ENCODE measurements at regions not wholly inside any gene's neighbourhood (a gene's known extent, or its start where the extent isn't known, plus 50 kb on each side); places are given as distances from the start of the nearest gene placed in this dataset.
"Not testable (repeated sequence)": the region's sequence is repeated elsewhere in the genome, so short reads cannot be mapped to it uniquely, and the experiment has no call there.

DNA sequence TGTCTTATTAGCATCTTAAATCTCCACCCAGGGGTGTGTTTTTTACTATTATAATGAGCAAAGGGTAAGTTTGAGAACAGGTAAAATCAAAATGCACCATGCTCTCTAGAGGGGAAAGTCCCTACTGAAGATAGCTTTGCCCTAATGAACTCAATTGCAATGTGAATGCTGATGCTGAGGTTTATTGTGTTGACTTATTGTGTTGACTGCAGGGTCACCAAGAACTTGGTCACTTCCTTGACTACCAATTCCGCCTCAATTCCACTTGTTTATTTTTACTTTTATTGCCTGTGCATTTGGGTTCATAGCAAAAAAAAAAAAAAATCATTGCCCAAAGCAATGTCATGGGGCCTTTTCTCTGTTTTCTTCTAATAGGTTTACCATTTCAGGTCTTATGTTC lies 67.7 kb upstream of the SRD5A3 start:
- Histone ChIP-seq H3K36me3 (ENCODE audit: low read depth, missing control alignments) (no peaks in the 10 kb centered on the region), H3K27me3 (no peaks in the 10 kb centered on the region), H3K27ac (no peak overlapping the region), H3K4me3 (no peak overlapping the region), H3K9me3 (no peaks in the 10 kb centered on the region), H3K4me1 (no peaks in the 10 kb centered on the region)
- intact Hi-C loops (cut with DNase I; ENCODE audit: low total_unique reads): no loop called here
- WGBS, 2 donors: 84 to 94% methylated on average over 1 of the region's 1 CpG
- no peak for DNase-seq
- no peak for TF ChIP-seq POLR2A (IDR thresholded peaks at IDR 0.05)
- TF ChIP-seq, protein P1, sequence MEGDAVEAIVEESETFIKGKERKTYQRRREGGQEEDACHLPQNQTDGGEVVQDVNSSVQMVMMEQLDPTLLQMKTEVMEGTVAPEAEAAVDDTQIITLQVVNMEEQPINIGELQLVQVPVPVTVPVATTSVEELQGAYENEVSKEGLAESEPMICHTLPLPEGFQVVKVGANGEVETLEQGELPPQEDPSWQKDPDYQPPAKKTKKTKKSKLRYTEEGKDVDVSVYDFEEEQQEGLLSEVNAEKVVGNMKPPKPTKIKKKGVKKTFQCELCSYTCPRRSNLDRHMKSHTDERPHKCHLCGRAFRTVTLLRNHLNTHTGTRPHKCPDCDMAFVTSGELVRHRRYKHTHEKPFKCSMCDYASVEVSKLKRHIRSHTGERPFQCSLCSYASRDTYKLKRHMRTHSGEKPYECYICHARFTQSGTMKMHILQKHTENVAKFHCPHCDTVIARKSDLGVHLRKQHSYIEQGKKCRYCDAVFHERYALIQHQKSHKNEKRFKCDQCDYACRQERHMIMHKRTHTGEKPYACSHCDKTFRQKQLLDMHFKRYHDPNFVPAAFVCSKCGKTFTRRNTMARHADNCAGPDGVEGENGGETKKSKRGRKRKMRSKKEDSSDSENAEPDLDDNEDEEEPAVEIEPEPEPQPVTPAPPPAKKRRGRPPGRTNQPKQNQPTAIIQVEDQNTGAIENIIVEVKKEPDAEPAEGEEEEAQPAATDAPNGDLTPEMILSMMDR (IDR thresholded peaks at IDR 0.05): no peak

DNA sequence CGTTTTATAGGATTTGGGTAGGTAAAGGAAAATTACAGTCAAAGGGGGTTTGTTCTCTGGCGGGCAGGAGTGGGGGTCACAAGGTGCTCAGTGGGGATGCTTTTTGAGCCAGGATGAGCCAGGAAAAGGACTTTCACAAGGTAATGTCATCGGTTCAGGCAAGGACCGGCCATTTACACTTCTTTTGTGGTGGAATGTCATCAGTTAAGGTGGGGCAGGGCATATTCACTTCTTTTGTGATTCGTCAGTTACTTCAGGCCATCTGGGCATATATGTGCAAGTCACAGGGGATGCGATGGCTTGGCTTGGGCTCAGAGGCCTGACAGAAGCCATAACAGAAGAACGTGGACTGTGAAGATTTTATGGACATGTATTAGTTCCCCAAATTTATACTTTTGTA lies 65.6 kb upstream of the SRD5A3 start:
- not testable (repeated sequence) for H3K36me3 ChIP-seq (ENCODE audit: low read depth, missing control alignments)

DNA sequence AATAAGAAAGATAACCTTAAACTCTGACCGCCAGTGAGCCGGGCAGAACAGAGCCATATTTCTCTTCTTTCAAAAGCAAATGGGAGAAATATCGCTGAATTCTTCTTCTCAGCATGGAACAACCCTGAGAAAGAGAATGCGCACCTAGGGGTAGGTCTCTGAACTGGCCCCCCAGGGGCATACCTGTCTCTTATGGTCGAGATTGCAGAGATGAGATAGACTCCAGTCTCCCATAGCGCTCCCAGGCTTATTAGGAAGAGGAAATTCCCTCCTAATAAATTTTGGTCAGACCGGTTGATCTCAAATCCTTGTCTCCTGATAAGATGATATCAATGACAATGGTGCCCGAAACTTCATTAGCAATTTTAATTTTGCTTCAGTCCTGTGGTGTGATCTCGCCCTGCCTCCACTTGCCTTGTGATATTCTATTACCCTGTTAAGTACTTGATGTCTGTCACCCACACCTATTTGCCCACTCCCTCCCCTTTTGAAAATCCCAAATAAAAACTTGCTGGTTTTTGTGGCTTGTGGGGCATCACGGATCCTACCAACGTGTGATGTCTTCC lies 64.8 kb upstream of the SRD5A3 start:
- WGBS, 2 donors: 66 to 76% methylated on average over 11 of the region's 11 CpGs
- H3K36me3 ChIP-seq (ENCODE audit: low read depth, missing control alignments); intact Hi-C loops (cut with DNase I; ENCODE audit: low total_unique reads); H3K4me3 ChIP-seq; H3K27ac ChIP-seq; H3K27me3 ChIP-seq; DNase-seq; H3K9me3 ChIP-seq; H3K4me1 ChIP-seq: not testable (repeated sequence)

More for the DNA sequence above, 65.6 kb upstream of the SRD5A3 start:
- H3K27me3 ChIP-seq; H3K4me1 ChIP-seq; intact Hi-C loops (cut with DNase I; ENCODE audit: low total_unique reads); DNase-seq; H3K4me3 ChIP-seq; H3K27ac ChIP-seq; H3K9me3 ChIP-seq: not testable (repeated sequence)
- whole genome bisulfite sequencing, 2 donors: 66 to 81% methylated on average over 7 of the region's 7 CpGs

DNA sequence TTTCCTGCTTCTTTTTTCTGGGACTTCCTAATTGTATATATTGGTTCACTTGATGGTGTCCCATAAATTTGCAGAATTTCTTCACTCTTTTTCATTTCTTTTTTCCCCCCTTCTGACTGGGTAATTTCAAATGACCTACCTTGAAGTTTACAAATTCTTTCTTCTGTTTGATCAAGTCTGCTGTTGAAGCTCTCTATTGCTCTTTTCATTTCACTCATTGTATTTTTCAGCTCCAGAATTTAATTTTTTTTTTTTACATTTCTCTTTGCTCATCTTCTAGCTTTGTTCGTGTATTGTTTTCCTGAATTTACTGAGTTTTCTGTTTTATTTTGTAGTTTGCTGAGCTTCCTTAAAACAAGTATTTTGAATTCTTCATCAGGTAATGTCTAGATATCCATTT lies 61.7 kb upstream of the SRD5A3 start:
- DNase-seq: no peak
- TF ChIP-seq, protein P1 (IDR thresholded peaks at IDR 0.05): no peak
- no peak for TF ChIP-seq POLR2A (IDR thresholded peaks at IDR 0.05)
- Histone ChIP-seq H3K27me3 (no peaks in the 10 kb centered on the region), H3K4me1 (no peaks in the 10 kb centered on the region), H3K9me3 (no peaks in the 10 kb centered on the region), H3K4me3 (no peak overlapping the region), H3K27ac (no peak overlapping the region), H3K36me3 (ENCODE audit: low read depth, missing control alignments) (no peaks in the 10 kb centered on the region)
- WGBS, 2 donors: 97 to 100% methylated on average over 1 of the region's 1 CpG
- intact Hi-C loops (cut with DNase I; ENCODE audit: low total_unique reads): no loop called here

DNA sequence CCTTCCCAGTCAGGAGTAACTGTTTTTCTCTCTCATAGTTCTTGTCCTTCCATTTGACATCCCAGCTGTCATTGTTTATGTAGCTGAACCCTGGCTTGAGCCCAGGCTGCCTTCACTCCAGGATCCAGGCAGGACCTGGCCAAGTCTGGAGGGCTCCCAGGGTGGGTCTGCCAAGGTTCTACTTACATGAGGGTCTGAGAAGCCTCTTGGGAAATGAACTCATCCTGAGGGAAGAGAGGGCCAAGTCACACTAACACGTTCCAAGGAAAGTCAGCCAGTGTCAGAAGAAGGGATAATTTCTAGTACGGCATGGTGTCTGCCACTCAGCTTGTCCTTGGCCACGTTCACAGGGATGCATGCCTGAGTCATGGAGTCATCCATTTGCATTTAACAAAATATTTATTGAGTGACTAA lies 54.8 kb upstream of the SRD5A3 start:
- H3K9me3 ChIP-seq: no peaks in the 10 kb centered on the region
- intact Hi-C loops (cut with DNase I; ENCODE audit: low total_unique reads): no loop called here
- no peaks in the 10 kb centered on the region for H3K4me1 ChIP-seq
- WGBS, 2 donors: 39 to 50% methylated on average over 3 of the region's 3 CpGs
- H3K36me3 ChIP-seq (ENCODE audit: low read depth, missing control alignments): no peaks in the 10 kb centered on the region
- TF ChIP-seq, protein P1 (IDR thresholded peaks at IDR 0.05): no peak
- no peak for TF ChIP-seq POLR2A (IDR thresholded peaks at IDR 0.05)
- H3K4me3 ChIP-seq: no peak overlapping the region
- H3K27ac ChIP-seq: no peak overlapping the region
- no peaks in the 10 kb centered on the region for H3K27me3 ChIP-seq
- no peak for DNase-seq

DNA sequence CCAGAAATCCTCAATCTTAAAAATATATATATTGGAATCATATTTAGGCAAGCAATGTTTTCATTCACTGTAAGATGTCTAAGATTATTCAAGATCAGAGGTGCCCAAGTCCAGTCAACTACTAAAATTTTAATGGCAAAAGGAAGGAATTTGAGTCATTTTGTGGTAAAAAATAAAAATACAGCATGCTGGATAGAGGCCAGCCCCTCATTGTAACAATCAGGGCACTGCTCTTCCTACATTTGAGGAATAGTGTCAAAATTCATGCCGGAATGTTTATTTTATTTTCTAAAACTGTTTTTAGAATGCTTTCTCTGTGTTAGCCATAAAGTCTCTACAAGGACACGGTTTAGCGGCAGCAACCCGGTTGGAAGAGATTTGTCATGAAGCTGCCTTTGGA lies 49.9 kb upstream of the SRD5A3 start:
- Histone ChIP-seq H3K36me3 (ENCODE audit: low read depth, missing control alignments) (no peaks in the 10 kb centered on the region), H3K27ac (no peak overlapping the region), H3K4me1 (no peaks in the 10 kb centered on the region), H3K9me3 (no peaks in the 10 kb centered on the region), H3K27me3 (no peaks in the 10 kb centered on the region), H3K4me3 (no peak overlapping the region)
- no peak for DNase-seq
- intact Hi-C loops (cut with DNase I; ENCODE audit: low total_unique reads): no loop called here
- WGBS, 2 donors: 90 to 93% methylated on average over 4 of the region's 4 CpGs
- TF ChIP-seq, protein P1 (IDR thresholded peaks at IDR 0.05): no peak
- no peak for TF ChIP-seq POLR2A (IDR thresholded peaks at IDR 0.05)
